Heart left ventricle (tissue), 16 donors: ENCODE measurements at regions not wholly inside any gene's neighbourhood (a gene's known extent, or its start where the extent isn't known, plus 50 kb on each side); places are given as distances from the start of the nearest gene placed in this dataset.
A peak's percentile ranks its signal among the peaks of the same experiment; 100 is the strongest.

ENCODE experiments used
- ATAC-seq, 4 donors: fragments of 200-7000 bp; cut with Tn5 transposase; one replicate each; pipeline ENCODE4 v1.9.1; 2020 to 2022; ENCODE audit warnings: moderate library complexity in 4 of 4, mild to moderate bottlenecking in 3 of 4, moderate number of reproducible peaks in 1 of 4
- DNase-seq, 5 donors: peaks; one replicate each; pipeline ENCODE4 v3.0.0-alpha.2; 2020
- H3K27ac ChIP-seq, 12 donors: fragments of 200-600 bp; sonication (generic) in 4 of 12; one replicate each; pipeline versions ENCODE4 v1.5.0 to v1.8.0; 2016 to 2022; ENCODE audit warnings: mild to moderate bottlenecking in 2 of 12
- H3K27me3 ChIP-seq, 9 donors: fragments of 200-600 bp; sonication (generic) in 2 of 9; one replicate each; pipeline versions ENCODE4 v1.5.1 to v1.8.0; 2016 to 2022; ENCODE audit warnings: mild to moderate bottlenecking in 3 of 9
- H3K36me3 ChIP-seq, 9 donors: fragments of 200-600 bp; sonication (generic) in 2 of 9; one replicate each; pipeline versions ENCODE4 v1.5.0 to v1.8.0; 2018 to 2022; ENCODE audit warnings: mild to moderate bottlenecking in 2 of 9
- H3K4me1 ChIP-seq, 12 donors: fragments of 200-600 bp; sonication (generic) in 4 of 12; one replicate each; pipeline versions ENCODE4 v1.5.0 to v1.8.0; 2016 to 2022; ENCODE audit warnings: mild to moderate bottlenecking in 3 of 12
- H3K4me3 ChIP-seq, 12 donors: fragments of 200-600 bp; sonication (generic) in 4 of 12; one replicate each; pipeline versions ENCODE4 v1.5.0 to v1.8.0; 2017 to 2022; ENCODE audit warnings: mild to moderate bottlenecking in 9 of 12, moderate library complexity in 4 of 12
- H3K9me3 ChIP-seq, 12 donors: fragments of 200-600 bp; sonication (generic) in 4 of 12; one replicate each; pipeline versions ENCODE4 v1.5.0 to v1.8.0; 2016 to 2022; ENCODE audit warnings: mild to moderate bottlenecking in 1 of 12
- CTCF ChIP-seq, 12 donors: fragments of 200-600 bp; sonication (generic) in 4 of 12; IDR thresholded peaks; one replicate each; pipeline versions ENCODE4 v1.5.0 to v1.8.0; 2018 to 2022; ENCODE audit warnings: antibody characterized with exemption in 12 of 12, mild to moderate bottlenecking in 5 of 12
- POLR2A ChIP-seq, 2 donors: fragments of 450-650 bp; IDR thresholded peaks; one replicate each; pipeline ENCODE4 v1.6.1; 2017; ENCODE audit warnings: antibody characterized with exemption in 2 of 2, mild to moderate bottlenecking in 2 of 2, moderate library complexity in 2 of 2
- WGBS, 4 donors: extraction: QIAGEN DNeasy Blood & Tissue Kit in 2 of 4; methylation state at CpG; one replicate each; pipeline versions ENCODE4 v1.1.5 to v1.1.7; 2013 to 2018; 5-methylcytosine and 5-hydroxymethylcytosine counted together
- intact Hi-C, 10 donors: fragments of 100-400 bp; cut with DNase I; formaldehyde crosslinking; loops; one replicate each; pipeline versions ENCODE4 v1.11.1 to v1.14.2; 2022
- donor health status: ischemic (EF 13 %, LVEDD 7.1; RV severe dilation, severe dysfunction).
- donor health status: healthy with polysubstance abuse.
- donor health status: DM: no; HTN: yes; CAD: no.
- donor health status: DM: no; HTN: no; CAD: no.
- donor health status: ischemic (EF 25% LVEDD 6.9; RV normal size, moderate dysfunction).
- donor health status: ischemic (EF 25% LVEDD 5.7; RV mildly dilated, moderate dysfunction).
- donor health status: healthy.
- donor health status: DM: yes; HTN: yes; CAD: no.
- donor health status: ischemic (EF 35%, LVEDD 5.7; RV mildly dilated, moderate dysfunction).
- donor health status: nonischemic (EF 11% LVEDD 7.7; RV severe dilation, severe dysfunction).
- donor health status: DM: yes; HTN: yes; CAD: no.
- donor health status: PGD.
- donor health status: ischemic (EF 29% LVEDD 5.4; RV normal size, mild dysfunction).
- donor health status: nonischemic (EF 23%, LVEDD 6.1; RV moderate dilation, normal function).

GRCh38 chr3:22371607-22372291 lies 620.7 kb upstream of the ZNF385D start:
- intact Hi-C loops: no loop called here
- TF ChIP-seq POLR2A (IDR thresholded peaks at IDR 0.05): no peak
- TF ChIP-seq CTCF (IDR thresholded peaks at IDR 0.05): no peak
- 7 to 9% (median 8%) methylated on average over 23 of the region's 23 CpGs for WGBS, 4 donors

GRCh38 chr3:22372292-22373062 lies 621.5 kb upstream of the ZNF385D start:
- peak in 2 of 4 donors; percentile 33 to 39 for ATAC-seq
- peak in 1 of 5 donors; percentile 53 for DNase-seq
- Histone ChIP-seq H3K4me1 (peaks cover 0 to 11% (median 0%) of the 10 kb centered on the region in 12 donors), H3K36me3 (no peaks in the 10 kb centered on the region), H3K27ac (no peak overlapping the region), H3K4me3 (peak overlapping the region in 10 of 12 donors; percentile 16 to 53 (median 38)), H3K9me3 (no peaks in the 10 kb centered on the region), H3K27me3 (peaks cover 0 to 52% (median 18%) of the 10 kb centered on the region in 9 donors)
- WGBS, 4 donors: 2 to 3% (median 2%) methylated on average over 50 to 74 of the region's 74 CpGs
- intact Hi-C loops: no loop called here
- TF ChIP-seq POLR2A (IDR thresholded peaks at IDR 0.05): no peak
- no peak for TF ChIP-seq CTCF (IDR thresholded peaks at IDR 0.05)

More at GRCh38 chr3:22371607-22372291, 620.7 kb upstream of the ZNF385D start:
- Histone ChIP-seq H3K27me3 (peaks cover 0 to 52% (median 18%) of the 10 kb centered on the region in 9 donors), H3K36me3 (no peaks in the 10 kb centered on the region), H3K27ac (no peak overlapping the region), H3K4me1 (peaks cover 0 to 11% (median 0%) of the 10 kb centered on the region in 12 donors), H3K9me3 (peaks cover 0 to 4% (median 0%) of the 10 kb centered on the region in 12 donors), H3K4me3 (peak overlapping the region in 10 of 12 donors; percentile 16 to 53 (median 38))
- ATAC-seq: no peak
- peak in 1 of 5 donors; percentile 26 for DNase-seq

GRCh38 chr3:22373182-22373581 lies 622.2 kb upstream of the ZNF385D start:
- Histone ChIP-seq H3K9me3 (no peaks in the 10 kb centered on the region), H3K27me3 (peaks cover 0 to 51% (median 18%) of the 10 kb centered on the region in 9 donors), H3K4me3 (peak overlapping the region in 1 of 12 donors; percentile 53), H3K27ac (no peak overlapping the region), H3K4me1 (peaks cover 0 to 11% (median 0%) of the 10 kb centered on the region in 12 donors), H3K36me3 (no peaks in the 10 kb centered on the region)
- no peak for DNase-seq
- WGBS, 4 donors: 79 to 94% (median 87%) methylated on average over 5 of the region's 5 CpGs
- intact Hi-C loops: no loop called here
- ATAC-seq: no peak
- TF ChIP-seq CTCF (IDR thresholded peaks at IDR 0.05) (no peak), POLR2A (IDR thresholded peaks at IDR 0.05) (no peak)

- Histone ChIP-seq H3K4me3 (no peak overlapping the region), H3K4me1 (peaks cover 0 to 11% (median 0%) of the 10 kb centered on the region in 12 donors), H3K27me3 (peaks cover 0 to 45% (median 18%) of the 10 kb centered on the region in 9 donors), H3K27ac (no peak overlapping the region), H3K9me3 (no peaks in the 10 kb centered on the region), H3K36me3 (no peaks in the 10 kb centered on the region)
- TF ChIP-seq POLR2A (IDR thresholded peaks at IDR 0.05): no peak
- no peak for TF ChIP-seq CTCF (IDR thresholded peaks at IDR 0.05)
- 83 to 88% (median 84%) methylated on average over 3 of the region's 3 CpGs for WGBS, 4 donors
- DNase-seq: no peak
- intact Hi-C loops: no loop called here
- no peak for ATAC-seq
Observed at GRCh38 chr3:22373827-22374226, 622.8 kb upstream of the ZNF385D start.
